Neural crest cell (in vitro differentiated cells): ENCODE measurements at regions not wholly inside any gene's neighbourhood (a gene's known extent, or its start where the extent isn't known, plus 50 kb on each side); places are given as distances from the start of the nearest gene placed in this dataset.

Experiments
- DNase-seq: peaks from one replicate; pipeline ENCODE4 v3.0.0; 2021; ENCODE audit warnings: low read depth, mixed read lengths, low spot score
- H3K27ac Mint-ChIP-seq: one replicate; pipeline ENCODE4 v1.8.0; 2021; ENCODE audit warnings: mild to moderate bottlenecking, mixed read lengths; ENCODE audit not compliant: unreplicated experiment
- H3K27me3 Mint-ChIP-seq: 2 replicates; pipeline ENCODE4 v1.8.0; 2021; ENCODE audit warnings: low read depth, mild to moderate bottlenecking, mixed read lengths
- H3K36me3 Mint-ChIP-seq: 2 replicates; pipeline ENCODE4 v1.8.0; 2021; ENCODE audit warnings: low read depth, mild to moderate bottlenecking, mixed read lengths
- H3K4me1 Mint-ChIP-seq: 2 replicates; pipeline ENCODE4 v1.8.0; 2021; ENCODE audit warnings: mixed read lengths
- H3K4me3 Mint-ChIP-seq: one replicate; pipeline ENCODE4 v1.8.0; 2021; ENCODE audit warnings: mild to moderate bottlenecking, mixed read lengths
- H3K9me3 Mint-ChIP-seq: 2 replicates; pipeline ENCODE4 v1.8.0; 2021; ENCODE audit warnings: mixed read lengths
- CTCF ChIP-seq: fragments of 200-600 bp; sonication (generic); conservative IDR thresholded peaks from 2 replicates; pipeline ENCODE4 v1.5.0; 2021; ENCODE audit warnings: antibody characterized with exemption, mild to moderate bottlenecking

DNA sequence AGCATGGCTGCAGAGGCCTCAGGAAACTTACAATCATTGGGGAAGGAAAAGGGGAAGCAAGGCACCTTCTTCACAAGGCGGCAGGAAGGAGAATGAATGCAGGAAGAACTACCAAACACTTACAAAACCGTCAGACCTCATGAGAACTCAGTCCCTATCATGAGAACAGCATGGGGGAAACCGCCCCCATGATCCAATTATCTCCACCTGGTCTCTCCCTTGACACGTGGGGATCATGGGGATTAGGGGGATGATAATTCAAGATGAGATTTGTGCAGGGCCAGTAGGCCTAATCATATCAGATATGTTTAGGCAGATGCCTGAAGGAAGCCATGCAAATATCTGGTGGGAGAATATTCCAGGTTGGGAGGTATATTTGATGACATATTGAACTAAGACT, 1176.4 kb upstream of the CDH18 start:
- Mint-ChIP-seq H3K36me3 (no peaks in the 10 kb centered on the region), H3K27me3 (no peaks in the 10 kb centered on the region), H3K9me3 (peaks cover 4% of the 10 kb centered on the region), H3K27ac (no peak overlapping the region), H3K4me1 (no peaks in the 10 kb centered on the region), H3K4me3 (no peak overlapping the region)
- no peak for TF ChIP-seq CTCF
- no peak for DNase-seq

GRCh38 chr5:21159510-21160059, 1171.6 kb upstream of the CDH18 start:
- no peak for DNase-seq
- TF ChIP-seq CTCF, result no peak
- H3K4me3 Mint-ChIP-seq, result no peak overlapping the region
- no peaks in the 10 kb centered on the region for H3K36me3 Mint-ChIP-seq
- H3K27ac Mint-ChIP-seq, result no peak overlapping the region
- no peaks in the 10 kb centered on the region for H3K4me1 Mint-ChIP-seq
- peaks cover 6% of the 10 kb centered on the region for H3K9me3 Mint-ChIP-seq
- H3K27me3 Mint-ChIP-seq, result no peaks in the 10 kb centered on the region

DNA sequence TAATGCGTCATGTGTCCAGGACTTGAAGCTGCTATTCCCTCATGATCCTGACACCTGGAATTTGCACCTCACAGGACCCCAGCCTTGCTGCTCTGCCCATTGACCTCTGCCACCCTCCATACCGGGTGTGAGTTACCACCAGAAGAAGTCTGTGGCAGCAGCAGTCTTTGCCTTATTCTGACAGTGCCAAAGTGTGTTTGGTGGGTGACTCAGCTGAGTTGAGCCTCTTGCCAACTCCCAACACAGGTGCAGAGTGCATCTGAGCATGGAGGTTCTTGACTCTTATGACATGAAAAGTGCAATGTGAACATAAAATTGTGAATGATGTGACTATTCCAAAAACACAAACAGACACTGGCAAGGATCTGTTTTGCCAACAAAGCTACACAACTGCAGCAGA, 1166.5 kb upstream of the CDH18 start:
- Mint-ChIP-seq H3K27ac (no peak overlapping the region), H3K4me3 (no peak overlapping the region), H3K36me3 (no peaks in the 10 kb centered on the region), H3K4me1 (no peaks in the 10 kb centered on the region), H3K9me3 (peaks cover 2% of the 10 kb centered on the region), H3K27me3 (no peaks in the 10 kb centered on the region)
- no peak for DNase-seq
- no peak for TF ChIP-seq CTCF

- Mint-ChIP-seq H3K4me1 (no peaks in the 10 kb centered on the region), H3K9me3 (peaks cover 4% of the 10 kb centered on the region), H3K4me3 (no peak overlapping the region), H3K27me3 (no peaks in the 10 kb centered on the region), H3K27ac (no peak overlapping the region), H3K36me3 (no peaks in the 10 kb centered on the region)
- DNase-seq, result no peak
- no peak for TF ChIP-seq CTCF
Observed at GRCh38 chr5:21152611-21153010, 1164.6 kb upstream of the CDH18 start.

GRCh38 chr5:21145376-21145775, 1157.4 kb upstream of the CDH18 start:
- Mint-ChIP-seq H3K27ac (no peak overlapping the region), H3K4me1 (no peaks in the 10 kb centered on the region), H3K4me3 (no peak overlapping the region), H3K9me3 (peaks cover 7% of the 10 kb centered on the region), H3K27me3 (no peaks in the 10 kb centered on the region), H3K36me3 (no peaks in the 10 kb centered on the region)
- no peak for DNase-seq
- no peak for TF ChIP-seq CTCF

DNA sequence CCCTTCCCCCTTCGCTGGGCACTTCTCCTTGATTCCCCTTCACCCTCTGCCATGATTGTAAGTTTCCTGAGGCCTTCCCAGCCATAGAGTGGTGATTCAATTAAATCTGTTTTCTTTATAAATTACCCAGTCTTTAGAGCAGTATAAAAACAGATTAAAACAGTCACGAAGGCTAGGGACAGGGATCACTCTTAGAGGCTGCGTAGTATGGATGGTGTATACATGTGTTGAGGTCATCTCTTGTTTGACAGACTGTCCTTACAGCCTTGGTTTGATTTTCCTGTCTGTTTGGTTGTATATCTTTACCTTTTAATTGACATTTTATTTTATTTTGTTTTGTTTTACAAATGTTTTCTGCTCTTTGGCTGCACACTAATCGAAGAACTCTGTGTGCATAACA, 1155.7 kb upstream of the CDH18 start:
- Mint-ChIP-seq H3K9me3 (peaks cover 7% of the 10 kb centered on the region), H3K27ac (no peak overlapping the region), H3K4me1 (no peaks in the 10 kb centered on the region), H3K36me3 (no peaks in the 10 kb centered on the region), H3K27me3 (no peaks in the 10 kb centered on the region), H3K4me3 (no peak overlapping the region)
- no peak for DNase-seq
- TF ChIP-seq CTCF, result no peak
